ENCODE measurements at regions not wholly inside any gene's neighbourhood (a gene's known extent, or its start where the extent isn't known, plus 50 kb on each side); places are given as distances from the start of the nearest gene placed in this dataset.

DNA sequence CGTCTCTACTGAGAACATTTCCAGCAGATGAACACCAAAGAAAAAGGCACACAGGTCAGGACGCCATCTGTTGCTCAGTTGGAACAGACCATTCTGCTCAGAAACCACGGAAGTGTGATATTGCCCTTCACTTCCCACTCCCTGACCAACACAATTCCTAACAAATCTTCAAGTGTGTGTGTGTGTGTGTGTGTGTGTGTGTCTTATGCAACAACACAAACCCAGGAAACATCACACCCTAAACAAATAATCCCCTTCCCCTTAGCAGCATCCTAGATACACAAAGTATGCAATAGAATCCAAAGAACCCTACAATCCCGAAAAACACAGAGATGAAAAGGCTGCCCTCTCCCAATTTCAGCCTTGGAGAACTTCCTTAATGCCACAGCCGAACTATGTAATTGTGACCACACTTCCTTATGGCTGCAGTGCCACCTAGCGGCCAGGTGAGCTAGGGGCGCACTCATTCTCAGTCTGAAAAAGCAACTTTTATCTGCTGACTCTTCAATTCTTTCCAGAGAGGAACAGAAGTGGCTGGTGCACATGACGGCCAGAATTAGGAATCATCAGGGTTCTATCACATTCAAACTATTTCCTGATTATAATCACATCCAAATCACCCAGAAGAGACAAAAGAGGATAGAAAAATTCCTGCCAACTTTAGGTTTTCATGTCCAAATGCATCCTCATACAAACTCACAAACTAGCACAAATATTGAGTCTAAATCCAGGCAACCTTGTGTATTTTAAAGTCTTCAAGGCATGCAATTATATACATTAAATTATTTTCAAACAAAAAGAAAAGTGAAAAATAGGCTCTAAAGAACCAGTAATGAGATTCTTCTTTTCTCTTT, 164.9 kb downstream of the DHX15 start (continued):
- TF ChIP-seq, protein P1, sequence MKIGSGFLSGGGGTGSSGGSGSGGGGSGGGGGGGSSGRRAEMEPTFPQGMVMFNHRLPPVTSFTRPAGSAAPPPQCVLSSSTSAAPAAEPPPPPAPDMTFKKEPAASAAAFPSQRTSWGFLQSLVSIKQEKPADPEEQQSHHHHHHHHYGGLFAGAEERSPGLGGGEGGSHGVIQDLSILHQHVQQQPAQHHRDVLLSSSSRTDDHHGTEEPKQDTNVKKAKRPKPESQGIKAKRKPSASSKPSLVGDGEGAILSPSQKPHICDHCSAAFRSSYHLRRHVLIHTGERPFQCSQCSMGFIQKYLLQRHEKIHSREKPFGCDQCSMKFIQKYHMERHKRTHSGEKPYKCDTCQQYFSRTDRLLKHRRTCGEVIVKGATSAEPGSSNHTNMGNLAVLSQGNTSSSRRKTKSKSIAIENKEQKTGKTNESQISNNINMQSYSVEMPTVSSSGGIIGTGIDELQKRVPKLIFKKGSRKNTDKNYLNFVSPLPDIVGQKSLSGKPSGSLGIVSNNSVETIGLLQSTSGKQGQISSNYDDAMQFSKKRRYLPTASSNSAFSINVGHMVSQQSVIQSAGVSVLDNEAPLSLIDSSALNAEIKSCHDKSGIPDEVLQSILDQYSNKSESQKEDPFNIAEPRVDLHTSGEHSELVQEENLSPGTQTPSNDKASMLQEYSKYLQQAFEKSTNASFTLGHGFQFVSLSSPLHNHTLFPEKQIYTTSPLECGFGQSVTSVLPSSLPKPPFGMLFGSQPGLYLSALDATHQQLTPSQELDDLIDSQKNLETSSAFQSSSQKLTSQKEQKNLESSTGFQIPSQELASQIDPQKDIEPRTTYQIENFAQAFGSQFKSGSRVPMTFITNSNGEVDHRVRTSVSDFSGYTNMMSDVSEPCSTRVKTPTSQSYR (CRISPR knock-in tag; IDR thresholded peaks at IDR 0.05): no peak
- TF ChIP-seq HMGXB4 (CRISPR knock-in tag; IDR thresholded peaks at IDR 0.05): 0 out of 2 replicates have a peak, but pooled peaks have one; percentile 32
- no peak for TF ChIP-seq TCF7 (CRISPR knock-in tag; IDR thresholded peaks at IDR 0.05; ENCODE audit: low read depth)
- no peak for TF ChIP-seq MYBL2 (CRISPR knock-in tag; IDR thresholded peaks at IDR 0.05)
- no peak for TF ChIP-seq ZBTB21 (CRISPR knock-in tag; IDR thresholded peaks at IDR 0.05; ENCODE audit: borderline replicate concordance)
- TF ChIP-seq, protein P2, sequence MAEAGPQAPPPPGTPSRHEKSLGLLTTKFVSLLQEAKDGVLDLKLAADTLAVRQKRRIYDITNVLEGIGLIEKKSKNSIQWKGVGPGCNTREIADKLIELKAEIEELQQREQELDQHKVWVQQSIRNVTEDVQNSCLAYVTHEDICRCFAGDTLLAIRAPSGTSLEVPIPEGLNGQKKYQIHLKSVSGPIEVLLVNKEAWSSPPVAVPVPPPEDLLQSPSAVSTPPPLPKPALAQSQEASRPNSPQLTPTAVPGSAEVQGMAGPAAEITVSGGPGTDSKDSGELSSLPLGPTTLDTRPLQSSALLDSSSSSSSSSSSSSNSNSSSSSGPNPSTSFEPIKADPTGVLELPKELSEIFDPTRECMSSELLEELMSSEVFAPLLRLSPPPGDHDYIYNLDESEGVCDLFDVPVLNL (CRISPR knock-in tag; IDR thresholded peaks at IDR 0.05; ENCODE audit: borderline replicate concordance, low read depth): no peak
- TF ChIP-seq, protein P3, sequence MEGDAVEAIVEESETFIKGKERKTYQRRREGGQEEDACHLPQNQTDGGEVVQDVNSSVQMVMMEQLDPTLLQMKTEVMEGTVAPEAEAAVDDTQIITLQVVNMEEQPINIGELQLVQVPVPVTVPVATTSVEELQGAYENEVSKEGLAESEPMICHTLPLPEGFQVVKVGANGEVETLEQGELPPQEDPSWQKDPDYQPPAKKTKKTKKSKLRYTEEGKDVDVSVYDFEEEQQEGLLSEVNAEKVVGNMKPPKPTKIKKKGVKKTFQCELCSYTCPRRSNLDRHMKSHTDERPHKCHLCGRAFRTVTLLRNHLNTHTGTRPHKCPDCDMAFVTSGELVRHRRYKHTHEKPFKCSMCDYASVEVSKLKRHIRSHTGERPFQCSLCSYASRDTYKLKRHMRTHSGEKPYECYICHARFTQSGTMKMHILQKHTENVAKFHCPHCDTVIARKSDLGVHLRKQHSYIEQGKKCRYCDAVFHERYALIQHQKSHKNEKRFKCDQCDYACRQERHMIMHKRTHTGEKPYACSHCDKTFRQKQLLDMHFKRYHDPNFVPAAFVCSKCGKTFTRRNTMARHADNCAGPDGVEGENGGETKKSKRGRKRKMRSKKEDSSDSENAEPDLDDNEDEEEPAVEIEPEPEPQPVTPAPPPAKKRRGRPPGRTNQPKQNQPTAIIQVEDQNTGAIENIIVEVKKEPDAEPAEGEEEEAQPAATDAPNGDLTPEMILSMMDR (IDR thresholded peaks at IDR 0.05): peak; percentile 90
- no peak for TF ChIP-seq NFATC4 (CRISPR knock-in tag; IDR thresholded peaks at IDR 0.05)
- TF ChIP-seq SMAD4 (CRISPR knock-in tag; IDR thresholded peaks at IDR 0.05): no peak
- no peak for TF ChIP-seq ZNF317 (CRISPR knock-in tag; IDR thresholded peaks at IDR 0.05; ENCODE audit: borderline replicate concordance, low read depth)
- TF ChIP-seq PRRX2 (CRISPR knock-in tag; IDR thresholded peaks at IDR 0.05): no peak
- TF ChIP-seq, protein P4, sequence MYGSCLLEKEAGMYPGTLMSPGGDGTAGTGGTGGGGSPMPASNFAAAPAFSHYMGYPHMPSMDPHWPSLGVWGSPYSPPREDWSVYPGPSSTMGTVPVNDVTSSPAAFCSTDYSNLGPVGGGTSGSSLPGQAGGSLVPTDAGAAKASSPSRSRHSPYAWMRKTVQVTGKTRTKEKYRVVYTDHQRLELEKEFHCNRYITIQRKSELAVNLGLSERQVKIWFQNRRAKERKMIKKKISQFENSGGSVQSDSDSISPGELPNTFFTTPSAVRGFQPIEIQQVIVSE (CRISPR knock-in tag; IDR thresholded peaks at IDR 0.05; ENCODE audit: borderline replicate concordance): no peak
- no peak for TF ChIP-seq ZNF396 (CRISPR knock-in tag; IDR thresholded peaks at IDR 0.05; ENCODE audit: borderline replicate concordance)

GRCh38 chr4:24417206-24417605, 167.1 kb downstream of the DHX15 start:
- Mint-ChIP-seq H3K27me3 (ENCODE audit: low read depth) (peaks cover 16% of the 10 kb centered on the region), H3K4me3 (no peak overlapping the region), H3K9me3 (no peaks in the 10 kb centered on the region), H3K27ac (no peak overlapping the region), H3K4me1 (peaks cover 34% of the 10 kb centered on the region), H3K36me3 (no peaks in the 10 kb centered on the region)
- DNase-seq (ENCODE audit: low spot score) (no peak), ATAC-seq (no peak)
- POLR2A ChIA-PET: no interaction called here
- CTCF ChIA-PET: no interaction called here
- TF ChIP-seq TP53 (CRISPR knock-in tag; IDR thresholded peaks at IDR 0.05) (no peak), AR (CRISPR knock-in tag; IDR thresholded peaks at IDR 0.05) (no peak), FOXP1 (CRISPR knock-in tag; IDR thresholded peaks at IDR 0.05; ENCODE audit: borderline replicate concordance) (no peak), NR1H2 (CRISPR knock-in tag; IDR thresholded peaks at IDR 0.05) (no peak), IRF2 (CRISPR knock-in tag; IDR thresholded peaks at IDR 0.05; ENCODE audit: borderline replicate concordance, low read depth) (no peak), USF1 (CRISPR knock-in tag; IDR thresholded peaks at IDR 0.05) (no peak)
- TF ChIP-seq, protein P5, sequence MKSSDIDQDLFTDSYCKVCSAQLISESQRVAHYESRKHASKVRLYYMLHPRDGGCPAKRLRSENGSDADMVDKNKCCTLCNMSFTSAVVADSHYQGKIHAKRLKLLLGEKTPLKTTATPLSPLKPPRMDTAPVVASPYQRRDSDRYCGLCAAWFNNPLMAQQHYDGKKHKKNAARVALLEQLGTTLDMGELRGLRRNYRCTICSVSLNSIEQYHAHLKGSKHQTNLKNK (CRISPR knock-in tag; IDR thresholded peaks at IDR 0.05): no peak
